ENCODE measurements at regions not wholly inside any gene's neighbourhood (a gene's known extent, or its start where the extent isn't known, plus 50 kb on each side); places are given as distances from the start of the nearest gene placed in this dataset.
"Not testable (repeated sequence)": the region's sequence is repeated elsewhere in the genome, so short reads cannot be mapped to it uniquely, and the experiment has no call there.

- Histone ChIP-seq H3K36me3 (no peaks in the 10 kb centered on the region), H3K9ac (no peak overlapping the region), H3K27ac (no peak overlapping the region), H3K27me3 (no peaks in the 10 kb centered on the region), H3K4me2 (no peak overlapping the region), H3K4me1 (no peaks in the 10 kb centered on the region), H3K9me3 (replicated peaks in 1 of 11) (no peaks in the 10 kb centered on the region; a peak in 1 of 22 replicates), H4K20me1 (no peaks in the 10 kb centered on the region), H3K4me3 (no peak overlapping the region)
- TF ChIP-seq Cebpa-rat (IDR thresholded peaks at IDR 0.05): no peak
These were observed 346.7 kb upstream of the SFRP2 start for GRCh38 chr4:154135576-154135975.

- H3K27me3 ChIP-seq: no peaks in the 10 kb centered on the region
- peaks cover 0 to 4% (median 2%) of the 10 kb centered on the region in 11 experiments; a peak in 9 of 22 replicates for H3K9me3 ChIP-seq (replicated peaks in 1 of 11)
- H3K9ac ChIP-seq: no peak overlapping the region
- H3K27ac ChIP-seq: no peak overlapping the region
- no peaks in the 10 kb centered on the region for H3K36me3 ChIP-seq
- no peak overlapping the region for H3K4me2 ChIP-seq
- no peak overlapping the region for H3K4me3 ChIP-seq
- no peak for TF ChIP-seq Cebpa-rat (IDR thresholded peaks at IDR 0.05)
- no peaks in the 10 kb centered on the region for H3K4me1 ChIP-seq
- H4K20me1 ChIP-seq: no peaks in the 10 kb centered on the region
These were observed 343.5 kb upstream of the SFRP2 start for GRCh38 chr4:154132406-154132805.

- no peak overlapping the region for H3K9ac ChIP-seq
- H3K36me3 ChIP-seq: no peaks in the 10 kb centered on the region
- H4K20me1 ChIP-seq: no peaks in the 10 kb centered on the region
- H3K4me1 ChIP-seq: no peaks in the 10 kb centered on the region
- no peak overlapping the region for H3K27ac ChIP-seq
- no peak overlapping the region for H3K4me2 ChIP-seq
- no peak overlapping the region for H3K4me3 ChIP-seq
- no peaks in the 10 kb centered on the region for H3K27me3 ChIP-seq
- TF ChIP-seq Cebpa-rat (IDR thresholded peaks at IDR 0.05): no peak
- peaks cover 0 to 22% (median 11%) of the 10 kb centered on the region in 11 experiments; a peak in 14 of 22 replicates for H3K9me3 ChIP-seq (replicated peaks in 1 of 11)
These were observed 337.4 kb upstream of the SFRP2 start for GRCh38 chr4:154126276-154126675.

GRCh38 chr4:154125340-154125739 lies 336.5 kb upstream of the SFRP2 start:
- Histone ChIP-seq H3K27me3 (no peaks in the 10 kb centered on the region), H3K27ac (no peak overlapping the region), H4K20me1 (no peaks in the 10 kb centered on the region), H3K9ac (no peak overlapping the region), H3K4me1 (no peaks in the 10 kb centered on the region), H3K4me2 (no peak overlapping the region), H3K4me3 (no peak overlapping the region), H3K36me3 (no peaks in the 10 kb centered on the region), H3K9me3 (replicated peaks in 1 of 11) (peaks cover 0 to 22% (median 11%) of the 10 kb centered on the region in 11 experiments; a peak in 14 of 22 replicates)
- TF ChIP-seq Cebpa-rat (IDR thresholded peaks at IDR 0.05): no peak

GRCh38 chr4:154124539-154125255 lies 335.8 kb upstream of the SFRP2 start:
- Histone ChIP-seq H3K27ac (no peak overlapping the region), H3K4me1 (no peaks in the 10 kb centered on the region), H3K36me3 (no peaks in the 10 kb centered on the region), H3K4me2 (no peak overlapping the region), H3K9ac (no peak overlapping the region), H3K4me3 (no peak overlapping the region), H3K9me3 (replicated peaks in 1 of 11) (peaks cover 0 to 22% (median 11%) of the 10 kb centered on the region in 11 experiments; a peak in 14 of 22 replicates), H3K27me3 (no peaks in the 10 kb centered on the region), H4K20me1 (no peaks in the 10 kb centered on the region)
- TF ChIP-seq Cebpa-rat (IDR thresholded peaks at IDR 0.05): no peak

- Histone ChIP-seq H3K4me2 (no peak overlapping the region), H3K9ac (no peak overlapping the region), H3K27ac (no peak overlapping the region), H3K4me1 (no peaks in the 10 kb centered on the region), H3K36me3 (no peaks in the 10 kb centered on the region), H3K4me3 (no peak overlapping the region), H3K9me3 (replicated peaks in 1 of 11) (peaks cover 0 to 22% (median 11%) of the 10 kb centered on the region in 11 experiments; a peak in 14 of 22 replicates), H4K20me1 (no peaks in the 10 kb centered on the region), H3K27me3 (no peaks in the 10 kb centered on the region)
- no peak for TF ChIP-seq Cebpa-rat (IDR thresholded peaks at IDR 0.05)
These were observed 335.0 kb upstream of the SFRP2 start for GRCh38 chr4:154123897-154124296.

- Histone ChIP-seq H3K27ac (no peak overlapping the region), H3K27me3 (no peaks in the 10 kb centered on the region), H3K9ac (no peak overlapping the region), H3K4me2 (no peak overlapping the region), H3K4me3 (no peak overlapping the region), H3K36me3 (no peaks in the 10 kb centered on the region), H3K9me3 (replicated peaks in 1 of 11) (peaks cover 0 to 6% (median 0%) of the 10 kb centered on the region in 11 experiments; a peak in 3 of 22 replicates), H4K20me1 (no peaks in the 10 kb centered on the region), H3K4me1 (no peaks in the 10 kb centered on the region)
- no peak for TF ChIP-seq Cebpa-rat (IDR thresholded peaks at IDR 0.05)
These were observed 331.9 kb upstream of the SFRP2 start for GRCh38 chr4:154120690-154121345.

GRCh38 chr4:154120006-154120676 lies 331.3 kb upstream of the SFRP2 start:
- no peak for TF ChIP-seq Cebpa-rat (IDR thresholded peaks at IDR 0.05)
- H3K4me2 ChIP-seq: no peak overlapping the region
- no peak overlapping the region for H3K4me3 ChIP-seq
- H3K4me1 ChIP-seq: no peaks in the 10 kb centered on the region
- H4K20me1 ChIP-seq: no peaks in the 10 kb centered on the region
- no peak overlapping the region for H3K9ac ChIP-seq
- no peak overlapping the region for H3K27ac ChIP-seq
- H3K36me3 ChIP-seq: no peaks in the 10 kb centered on the region
- no peaks in the 10 kb centered on the region for H3K27me3 ChIP-seq
- H3K9me3 ChIP-seq (replicated peaks in 1 of 11): 0 out of 22 replicates have a peak, but pooled peaks cover 0 to 4% (median 0%) of the 10 kb centered on the region in 11 experiments

GRCh38 chr4:154119317-154119716 lies 330.4 kb upstream of the SFRP2 start:
- Histone ChIP-seq H3K9ac (no peak overlapping the region), H3K36me3 (no peaks in the 10 kb centered on the region), H4K20me1 (no peaks in the 10 kb centered on the region), H3K4me3 (no peak overlapping the region), H3K9me3 (replicated peaks in 1 of 11) (no peaks in the 10 kb centered on the region), H3K27ac (no peak overlapping the region), H3K27me3 (no peaks in the 10 kb centered on the region), H3K4me2 (no peak overlapping the region), H3K4me1 (no peaks in the 10 kb centered on the region)
- TF ChIP-seq Cebpa-rat (IDR thresholded peaks at IDR 0.05): no peak

GRCh38 chr4:154117726-154118125 lies 328.8 kb upstream of the SFRP2 start:
- H3K36me3 ChIP-seq, H3K4me2 ChIP-seq, H4K20me1 ChIP-seq, H3K27me3 ChIP-seq, H3K9ac ChIP-seq, H3K4me3 ChIP-seq, H3K4me1 ChIP-seq, H3K27ac ChIP-seq: not testable (repeated sequence)
- H3K9me3 ChIP-seq (replicated peaks in 1 of 11): peaks cover 0 to 12% (median 8%) of the 10 kb centered on the region in 11 experiments; a peak in 8 of 22 replicates
